Endodermal cell (in vitro differentiated cells): ENCODE measurements at regions not wholly inside any gene's neighbourhood (a gene's known extent, or its start where the extent isn't known, plus 50 kb on each side); places are given as distances from the start of the nearest gene placed in this dataset.

Experiments
- DNase-seq: peaks from one replicate; pipeline ENCODE4 v3.0.0-alpha.2; 2017
- H3K27ac ChIP-seq: 2 replicates; pipeline ENCODE4 v1.5.1; 2013; ENCODE audit warnings: mild to moderate bottlenecking, low read depth, low read length, moderate library complexity
- H3K27me3 ChIP-seq: 2 replicates; pipeline ENCODE4 v1.6.1; 2013; ENCODE audit warnings: mild to moderate bottlenecking, low read length, moderate library complexity; ENCODE audit not compliant: insufficient read depth, control insufficient read depth, poor library complexity, severe bottlenecking
- H3K36me3 ChIP-seq: 2 replicates; pipeline ENCODE4 v1.7.0; 2013; ENCODE audit warnings: mild to moderate bottlenecking, low read length, moderate library complexity; ENCODE audit not compliant: control insufficient read depth, insufficient read depth
- H3K4me1 ChIP-seq: one replicate; pipeline ENCODE4 v1.7.0; 2013; ENCODE audit warnings: low read length; ENCODE audit not compliant: control insufficient read depth, insufficient read depth
- H3K4me3 ChIP-seq: 2 replicates; pipeline ENCODE4 v1.5.1; 2013; ENCODE audit warnings: mild to moderate bottlenecking, low read length, moderate library complexity
- H3K9ac ChIP-seq: 2 replicates; pipeline ENCODE4 v1.6.1; 2013; ENCODE audit warnings: mild to moderate bottlenecking, low read length, moderate library complexity; ENCODE audit not compliant: poor library complexity, severe bottlenecking; ENCODE audit errors: extremely low read depth
- H3K9me3 ChIP-seq: 2 replicates; pipeline ENCODE4 v1.6.1; 2013; ENCODE audit warnings: mild to moderate bottlenecking, low read length, moderate library complexity; ENCODE audit not compliant: control insufficient read depth
- H3K27ac Mint-ChIP-seq: 2 replicates; pipeline ENCODE4 v1.8.0; 2020; ENCODE audit warnings: mixed read lengths
- H3K27me3 Mint-ChIP-seq: 2 replicates; pipeline ENCODE4 v1.8.0; 2021; ENCODE audit warnings: mild to moderate bottlenecking, mixed read lengths; ENCODE audit not compliant: insufficient read depth
- H3K36me3 Mint-ChIP-seq: 2 replicates; pipeline ENCODE4 v1.8.0; 2020; ENCODE audit warnings: low read depth, mixed read lengths
- H3K4me1 Mint-ChIP-seq: 2 replicates; pipeline ENCODE4 v1.8.0; 2020; ENCODE audit warnings: mixed read lengths
- H3K4me3 Mint-ChIP-seq: 2 replicates; pipeline ENCODE4 v1.8.0; 2020; ENCODE audit warnings: mild to moderate bottlenecking, moderate library complexity, mixed read lengths
- H3K9me3 Mint-ChIP-seq: 2 replicates; pipeline ENCODE4 v1.8.0; 2020; ENCODE audit warnings: mild to moderate bottlenecking, mixed read lengths
- CTCF ChIP-seq: fragments of 200-600 bp; sonication (generic); conservative IDR thresholded peaks from 2 replicates; pipeline ENCODE4 v1.5.0; 2021; ENCODE audit warnings: antibody characterized with exemption, mild to moderate bottlenecking
- WGBS, 2 experiments: methylation state at CpG; one replicate each; pipeline versions ENCODE4 v1.1.5 to v1.1.7; 2013; ENCODE audit warnings: missing lambda C conversion rate in 2 of 2, mixed read lengths in 1 of 2; ENCODE audit not compliant: insufficient coverage in 1 of 2, insufficient read length in 1 of 2; 5-methylcytosine and 5-hydroxymethylcytosine counted together

GRCh38 chr21:16837721-16838120 is 675.1 kb upstream of the CXADR start:
- H3K36me3 Mint-ChIP-seq: no peaks in the 10 kb centered on the region
- Histone ChIP-seq H3K36me3 (no peaks in the 10 kb centered on the region), H3K4me3 (no peak overlapping the region), H3K9ac (no peak overlapping the region), H3K4me1 (peaks cover 6% of the 10 kb centered on the region), H3K27me3 (no peaks in the 10 kb centered on the region), H3K9me3 (no peaks in the 10 kb centered on the region), H3K27ac (no peak overlapping the region)
- H3K27ac Mint-ChIP-seq: no peak overlapping the region
- no peak for TF ChIP-seq CTCF
- H3K27me3 Mint-ChIP-seq: no peaks in the 10 kb centered on the region
- H3K9me3 Mint-ChIP-seq: no peaks in the 10 kb centered on the region
- 91 to 100% methylated on average over 2 of the region's 2 CpGs for WGBS, 2 experiments
- H3K4me1 Mint-ChIP-seq: peaks cover 13% of the 10 kb centered on the region
- H3K4me3 Mint-ChIP-seq: no peak overlapping the region
- DNase-seq: no peak

- H3K4me1 Mint-ChIP-seq: peaks cover 15% of the 10 kb centered on the region
- Histone ChIP-seq H3K36me3 (no peaks in the 10 kb centered on the region), H3K27ac (no peak overlapping the region), H3K4me3 (no peak overlapping the region), H3K4me1 (peaks cover 6% of the 10 kb centered on the region), H3K27me3 (no peaks in the 10 kb centered on the region), H3K9ac (no peak overlapping the region), H3K9me3 (no peaks in the 10 kb centered on the region)
- DNase-seq: no peak
- WGBS, 2 experiments: 90 to 94% methylated on average over 3 of the region's 3 CpGs
- H3K27me3 Mint-ChIP-seq: no peaks in the 10 kb centered on the region
- H3K36me3 Mint-ChIP-seq: no peaks in the 10 kb centered on the region
- no peak overlapping the region for H3K27ac Mint-ChIP-seq
- H3K4me3 Mint-ChIP-seq: no peak overlapping the region
- TF ChIP-seq CTCF: no peak
- H3K9me3 Mint-ChIP-seq: no peaks in the 10 kb centered on the region
These were observed 674.5 kb upstream of the CXADR start for GRCh38 chr21:16838331-16838730.

GRCh38 chr21:16840538-16840937 is 672.3 kb upstream of the CXADR start:
- H3K4me1 ChIP-seq: peaks cover 6% of the 10 kb centered on the region
- no peaks in the 10 kb centered on the region for H3K9me3 ChIP-seq
- no peaks in the 10 kb centered on the region for H3K36me3 Mint-ChIP-seq
- H3K4me1 Mint-ChIP-seq: peaks cover 15% of the 10 kb centered on the region
- H3K27me3 Mint-ChIP-seq: no peaks in the 10 kb centered on the region
- no peak for TF ChIP-seq CTCF
- H3K9ac ChIP-seq: no peak overlapping the region
- no peak overlapping the region for H3K4me3 Mint-ChIP-seq
- H3K27ac ChIP-seq: no peak overlapping the region
- no peak overlapping the region for H3K4me3 ChIP-seq
- H3K9me3 Mint-ChIP-seq: no peaks in the 10 kb centered on the region
- no peak for DNase-seq
- H3K27ac Mint-ChIP-seq: no peak overlapping the region
- H3K27me3 ChIP-seq: no peaks in the 10 kb centered on the region
- no peaks in the 10 kb centered on the region for H3K36me3 ChIP-seq
